Right atrium auricular region (tissue), 2 donors: ENCODE measurements at regions not wholly inside any gene's neighbourhood (a gene's known extent, or its start where the extent isn't known, plus 50 kb on each side); places are given as distances from the start of the nearest gene placed in this dataset.
"Not testable (repeated sequence)": the region's sequence is repeated elsewhere in the genome, so short reads cannot be mapped to it uniquely, and the experiment has no call there.

Experiments
- DNase-seq: peaks from one replicate; pipeline ENCODE4 v3.0.0-alpha.2; 2019; ENCODE audit warnings: low spot score
- H3K27ac ChIP-seq, 2 donors: fragments of 200-600 bp; sonication (generic); 1 replicate in 1 of 2; 2 replicates in 1 of 2; pipeline ENCODE4 v1.5.1; 2016 to 2019
- H3K27me3 ChIP-seq, 2 donors: fragments of 200-600 bp; sonication (generic); one replicate each; pipeline versions ENCODE4 v1.5.1 to v1.6.0; 2017 to 2019
- H3K36me3 ChIP-seq: fragments of 200-600 bp; sonication (generic); one replicate; pipeline ENCODE4 v1.5.1; 2016
- H3K4me1 ChIP-seq, 2 donors: fragments of 200-600 bp; sonication (generic); one replicate each; pipeline versions ENCODE4 v1.5.1 to v1.6.0; 2017 to 2019
- H3K4me3 ChIP-seq, 2 donors: fragments of 200-600 bp; sonication (generic); 1 replicate in 1 of 2; 2 replicates in 1 of 2; pipeline ENCODE4 v1.5.1; 2017 to 2019; ENCODE audit warnings: mild to moderate bottlenecking in 1 of 2, moderate library complexity in 1 of 2
- H3K9me3 ChIP-seq, 2 donors: fragments of 200-600 bp; sonication (generic); one replicate each; pipeline ENCODE4 v1.5.1; 2019
- TF ChIP-seq, protein P1 (sequence below), 2 donors: fragments of 200-600 bp; sonication (generic); IDR thresholded peaks; one replicate each; pipeline ENCODE4 v1.5.1; 2019; ENCODE audit warnings: antibody characterized with exemption in 2 of 2

DNA sequence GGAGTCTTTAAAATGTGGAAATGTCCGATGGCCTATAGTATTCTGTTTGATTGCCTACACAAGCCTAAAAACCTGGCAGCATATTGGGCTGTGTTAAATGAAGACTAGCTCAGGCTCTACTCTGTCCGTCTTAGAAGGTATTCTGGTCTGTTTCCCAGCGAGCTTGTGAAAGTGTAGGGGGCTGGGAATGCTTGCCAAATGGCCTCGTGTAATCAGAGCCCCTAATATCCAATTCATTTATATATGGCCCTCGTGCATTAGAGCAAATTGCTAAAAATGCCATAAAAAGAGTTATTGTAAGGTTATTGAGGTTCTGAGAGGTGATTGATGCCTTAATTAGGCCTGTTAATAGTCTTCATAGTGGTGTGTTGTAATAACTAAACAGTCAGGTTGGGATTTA, 1500.4 kb downstream of the DPP10 start:
- Histone ChIP-seq H3K9me3 (no peaks in the 10 kb centered on the region), H3K36me3 (no peaks in the 10 kb centered on the region), H3K4me1 (no peaks in the 10 kb centered on the region), H3K27ac (no peak overlapping the region), H3K4me3 (no peak overlapping the region), H3K27me3 (no peaks in the 10 kb centered on the region)
- TF ChIP-seq, protein P1, sequence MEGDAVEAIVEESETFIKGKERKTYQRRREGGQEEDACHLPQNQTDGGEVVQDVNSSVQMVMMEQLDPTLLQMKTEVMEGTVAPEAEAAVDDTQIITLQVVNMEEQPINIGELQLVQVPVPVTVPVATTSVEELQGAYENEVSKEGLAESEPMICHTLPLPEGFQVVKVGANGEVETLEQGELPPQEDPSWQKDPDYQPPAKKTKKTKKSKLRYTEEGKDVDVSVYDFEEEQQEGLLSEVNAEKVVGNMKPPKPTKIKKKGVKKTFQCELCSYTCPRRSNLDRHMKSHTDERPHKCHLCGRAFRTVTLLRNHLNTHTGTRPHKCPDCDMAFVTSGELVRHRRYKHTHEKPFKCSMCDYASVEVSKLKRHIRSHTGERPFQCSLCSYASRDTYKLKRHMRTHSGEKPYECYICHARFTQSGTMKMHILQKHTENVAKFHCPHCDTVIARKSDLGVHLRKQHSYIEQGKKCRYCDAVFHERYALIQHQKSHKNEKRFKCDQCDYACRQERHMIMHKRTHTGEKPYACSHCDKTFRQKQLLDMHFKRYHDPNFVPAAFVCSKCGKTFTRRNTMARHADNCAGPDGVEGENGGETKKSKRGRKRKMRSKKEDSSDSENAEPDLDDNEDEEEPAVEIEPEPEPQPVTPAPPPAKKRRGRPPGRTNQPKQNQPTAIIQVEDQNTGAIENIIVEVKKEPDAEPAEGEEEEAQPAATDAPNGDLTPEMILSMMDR (IDR thresholded peaks at IDR 0.05), result no peak
- DNase-seq, result no peak

GRCh38 chr2:115946341-115946740, 1503.9 kb downstream of the DPP10 start:
- no peaks in the 10 kb centered on the region for H3K4me1 ChIP-seq
- H3K27ac ChIP-seq, result no peak overlapping the region
- no peaks in the 10 kb centered on the region for H3K36me3 ChIP-seq
- H3K4me3 ChIP-seq, result no peak overlapping the region
- DNase-seq, result no peak
- no peaks in the 10 kb centered on the region for H3K27me3 ChIP-seq
- TF ChIP-seq, protein P1 (IDR thresholded peaks at IDR 0.05), result no peak
- no peaks in the 10 kb centered on the region for H3K9me3 ChIP-seq

- Histone ChIP-seq H3K9me3 (no peaks in the 10 kb centered on the region), H3K27me3 (no peaks in the 10 kb centered on the region), H3K27ac (no peak overlapping the region), H3K4me1 (no peaks in the 10 kb centered on the region), H3K4me3 (no peak overlapping the region), H3K36me3 (no peaks in the 10 kb centered on the region)
- no peak for DNase-seq
- TF ChIP-seq, protein P1 (IDR thresholded peaks at IDR 0.05), result no peak
Observed at GRCh38 chr2:115946891-115947290, 1504.5 kb downstream of the DPP10 start.

DNA sequence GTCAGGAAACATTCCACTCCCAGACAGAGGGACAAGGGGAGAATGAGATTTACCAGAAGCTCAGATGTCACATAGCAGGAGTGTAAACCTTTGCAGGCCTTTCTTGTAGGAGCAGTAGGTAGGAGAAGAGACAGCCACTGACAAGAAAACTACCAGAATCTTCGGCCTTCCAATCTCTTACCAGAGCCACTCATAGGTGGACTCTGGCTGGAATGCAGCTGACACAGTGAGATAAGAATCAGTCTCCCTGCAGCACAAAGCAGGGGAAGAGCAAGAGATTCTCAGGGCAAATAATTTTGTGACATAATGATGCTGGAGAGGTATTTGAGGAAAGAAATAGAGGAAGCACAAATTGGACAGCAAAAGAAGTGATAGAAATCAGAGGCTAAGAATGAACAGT, 1534.5 kb downstream of the DPP10 start:
- no peak overlapping the region for H3K4me3 ChIP-seq
- no peaks in the 10 kb centered on the region for H3K4me1 ChIP-seq
- peaks cover 0 to 3% of the 10 kb centered on the region in 2 donors for H3K9me3 ChIP-seq
- H3K36me3 ChIP-seq, result no peaks in the 10 kb centered on the region
- TF ChIP-seq, protein P1 (IDR thresholded peaks at IDR 0.05), result no peak
- H3K27me3 ChIP-seq, result no peaks in the 10 kb centered on the region
- no peak for DNase-seq
- no peak overlapping the region for H3K27ac ChIP-seq

DNA sequence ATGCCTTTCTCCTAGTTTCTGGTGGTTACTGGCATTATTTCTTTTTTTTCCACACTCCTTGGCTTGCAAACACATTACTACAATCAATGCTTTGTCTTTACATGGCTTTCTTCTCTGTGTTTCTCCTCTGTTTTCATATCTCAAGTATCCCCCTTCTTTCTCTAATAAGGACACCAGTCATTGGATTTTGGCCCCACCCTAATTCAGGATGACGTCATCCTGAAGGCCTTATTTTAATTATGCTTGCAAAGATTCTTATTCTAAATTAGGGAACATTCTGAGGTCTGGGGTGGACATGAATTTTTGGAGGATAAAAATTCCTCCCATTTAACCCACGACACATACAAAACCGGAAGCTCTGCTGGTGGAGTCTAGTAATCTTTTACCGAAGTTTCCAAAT, 1556.6 kb downstream of the DPP10 start:
- Histone ChIP-seq H3K9me3 (peaks cover 0 to 4% of the 10 kb centered on the region in 2 donors), H3K4me3 (no peak overlapping the region)
- DNase-seq, result no peak

DNA sequence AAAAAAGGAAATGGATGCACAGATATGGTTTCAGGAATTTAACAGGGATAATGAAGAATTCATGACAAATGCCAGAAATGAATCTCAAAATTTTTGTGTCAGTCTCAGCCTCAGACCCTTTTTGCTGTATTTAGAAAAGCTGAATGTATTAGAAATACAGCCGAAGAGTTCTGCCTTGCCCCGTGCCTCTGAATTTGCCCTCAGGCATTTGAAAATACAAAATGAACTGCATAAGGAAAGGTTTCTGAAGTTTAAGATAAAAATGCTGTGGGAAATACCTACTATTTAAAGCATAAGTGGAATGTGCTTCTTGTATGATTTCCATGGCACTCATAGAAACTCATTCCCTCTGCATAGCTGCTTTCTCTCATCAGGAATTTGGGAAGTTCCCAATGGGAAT, 1580.6 kb downstream of the DPP10 start:
- Histone ChIP-seq H3K9me3 (no peaks in the 10 kb centered on the region), H3K4me1 (no peaks in the 10 kb centered on the region), H3K4me3 (no peak overlapping the region), H3K36me3 (no peaks in the 10 kb centered on the region), H3K27ac (no peak overlapping the region), H3K27me3 (no peaks in the 10 kb centered on the region)
- TF ChIP-seq, protein P1 (IDR thresholded peaks at IDR 0.05), result no peak
- no peak for DNase-seq

More for the DNA sequence above, 1556.6 kb downstream of the DPP10 start:
- Histone ChIP-seq H3K36me3 (no peaks in the 10 kb centered on the region), H3K27ac (no peak overlapping the region), H3K27me3 (no peaks in the 10 kb centered on the region), H3K4me1 (no peaks in the 10 kb centered on the region)
- TF ChIP-seq, protein P1 (IDR thresholded peaks at IDR 0.05), result no peak

DNA sequence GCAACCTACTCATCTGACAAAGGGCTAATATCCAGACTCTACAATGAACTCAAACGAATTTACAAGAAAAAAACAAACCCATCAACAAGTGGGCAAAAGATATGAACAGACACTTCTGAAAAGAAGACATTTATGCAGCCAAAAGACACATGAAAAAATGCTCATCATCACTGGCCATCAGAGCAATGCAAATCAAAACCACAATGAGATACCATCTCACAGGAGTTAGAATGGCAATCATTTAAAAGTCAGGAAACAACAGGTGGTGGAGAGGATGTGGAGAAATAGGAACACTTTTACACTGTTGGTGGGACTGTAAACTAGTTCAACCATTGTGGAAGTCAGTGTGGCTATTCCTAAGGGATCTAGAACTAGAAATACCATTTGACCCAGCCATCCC, 1596.3 kb downstream of the DPP10 start:
- not testable (repeated sequence) for H3K4me3 ChIP-seq, H3K9me3 ChIP-seq, H3K36me3 ChIP-seq, H3K4me1 ChIP-seq, DNase-seq, H3K27ac ChIP-seq, H3K27me3 ChIP-seq
